EH (cell line): ENCODE measurements at regions not wholly inside any gene's neighbourhood (a gene's known extent, or its start where the extent isn't known, plus 50 kb on each side); places are given as distances from the start of the nearest gene placed in this dataset.
"Not testable (repeated sequence)": the region's sequence is repeated elsewhere in the genome, so short reads cannot be mapped to it uniquely, and the experiment has no call there.

Experiments
- DNase-seq: peaks from one replicate; pipeline ENCODE4 v3.0.0-alpha.2; 2015; ENCODE audit warnings: low read depth

DNA sequence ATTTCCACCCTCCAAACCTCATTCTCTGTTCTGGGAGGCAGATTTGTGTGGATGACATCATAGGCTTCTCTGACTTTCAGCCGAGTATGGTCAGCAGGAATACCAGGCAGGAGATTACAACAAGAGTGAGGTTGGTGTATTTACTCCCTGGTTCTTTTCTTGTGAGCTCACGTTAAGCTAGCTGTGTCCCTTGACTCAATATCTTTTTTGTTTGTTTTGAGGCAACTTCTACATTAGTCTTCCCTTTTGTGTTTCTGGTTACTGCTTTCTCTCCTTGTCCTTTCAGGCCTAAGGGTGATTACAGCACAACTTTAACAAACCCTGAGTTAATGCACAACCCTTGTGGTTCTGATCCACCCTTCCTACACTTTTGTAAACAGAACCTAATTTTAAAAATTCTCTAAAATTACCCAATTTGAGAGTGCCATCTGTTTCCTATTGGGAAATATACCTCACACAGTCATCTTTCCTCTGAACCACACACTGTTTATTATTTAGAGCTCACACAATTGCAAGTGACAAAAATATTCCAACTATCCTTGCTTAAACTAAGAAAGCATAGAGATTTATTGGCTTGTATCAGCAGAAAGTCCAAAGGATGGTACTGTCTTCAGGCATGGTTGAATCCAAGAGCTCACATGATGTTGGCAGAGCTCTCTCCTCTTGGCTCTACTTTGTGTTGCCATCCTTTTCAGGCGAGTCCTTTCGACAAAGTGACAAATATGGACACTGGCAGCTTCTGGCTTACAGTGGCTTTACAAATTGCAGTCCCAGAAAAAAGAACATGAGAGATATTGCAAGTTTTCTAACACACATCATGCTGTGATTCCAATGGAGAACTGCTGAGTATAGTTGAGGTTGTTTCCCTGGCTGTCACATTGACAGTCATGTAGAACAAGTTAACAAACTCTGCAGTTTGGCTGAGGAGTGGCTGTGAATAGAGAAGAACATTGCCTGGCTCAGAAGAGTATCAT is 150.5 kb upstream of the DDIT4L start:
- peak; percentile 59 for DNase-seq

DNA sequence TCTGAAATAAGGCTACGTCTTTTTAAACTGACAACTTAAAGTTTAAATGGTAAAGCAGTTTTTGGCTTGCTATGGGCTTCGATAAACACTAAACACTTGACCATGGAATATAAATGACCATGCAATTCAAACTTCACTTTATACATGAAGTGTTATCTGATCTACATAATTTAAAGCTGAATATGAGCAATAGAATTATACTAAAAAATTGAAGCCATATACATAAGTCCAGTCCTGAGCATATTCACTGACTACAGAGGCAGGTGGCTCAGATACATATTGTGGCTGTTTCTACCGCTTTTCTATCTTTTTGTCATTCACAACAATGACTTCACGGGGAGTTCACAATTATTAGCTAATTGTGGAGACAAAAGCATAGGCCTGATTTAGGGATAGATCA is 149.6 kb upstream of the DDIT4L start:
- no peak for DNase-seq

DNA sequence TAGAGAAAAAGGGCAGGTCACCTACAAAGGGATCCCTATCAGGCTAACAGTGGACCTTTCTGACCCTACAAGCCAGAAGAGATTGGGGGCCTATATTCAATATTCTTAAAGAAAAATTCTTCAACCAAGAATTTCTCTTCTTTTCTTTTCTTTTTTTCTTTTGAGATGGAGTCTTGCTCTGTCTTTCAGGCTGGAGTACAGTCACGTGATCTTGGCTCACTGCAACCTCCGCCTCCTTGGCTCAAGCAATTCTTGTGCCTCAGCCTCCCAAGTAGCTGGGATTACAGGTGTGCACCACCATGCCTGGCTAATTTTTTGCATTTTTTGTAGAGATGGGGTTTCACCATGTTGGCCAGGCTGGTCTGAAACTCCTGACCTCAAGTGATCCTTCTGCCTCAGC is 143.2 kb upstream of the DDIT4L start:
- DNase-seq, result not testable (repeated sequence)

- peak; percentile 10 for DNase-seq
Observed at GRCh38 chr4:100317032-100317864, 127.0 kb upstream of the DDIT4L start.

DNA sequence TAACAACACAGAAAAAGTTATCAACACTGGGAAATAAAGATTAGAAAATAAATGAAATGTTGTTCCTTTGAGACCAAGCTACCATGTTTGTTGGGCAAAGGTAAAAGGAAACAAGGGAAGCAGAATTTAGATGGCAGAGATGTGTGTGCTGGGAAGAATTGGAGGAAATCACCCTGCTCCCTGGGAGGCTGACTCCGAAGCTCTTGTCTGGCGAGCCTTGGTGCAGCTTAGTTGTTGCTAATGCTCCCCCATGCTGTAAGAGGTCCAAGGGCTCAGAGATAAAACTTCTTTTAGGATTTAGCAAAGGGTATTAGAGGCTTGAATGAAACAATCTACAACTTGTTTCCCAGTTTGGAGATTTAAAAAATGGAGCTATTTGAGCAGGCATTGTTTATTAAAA is 123.8 kb upstream of the DDIT4L start:
- DNase-seq, result no peak

GRCh38 chr4:100312615-100313350 is 122.5 kb upstream of the DDIT4L start:
- DNase-seq, result no peak

- DNase-seq, result no peak
Observed at GRCh38 chr4:100311181-100311580, 120.9 kb upstream of the DDIT4L start.

- peak; percentile 42 for DNase-seq
Observed at GRCh38 chr4:100306018-100306417, 115.8 kb upstream of the DDIT4L start.

- DNase-seq, result no peak
Observed at GRCh38 chr4:100302061-100303026, 112.1 kb upstream of the DDIT4L start.

DNA sequence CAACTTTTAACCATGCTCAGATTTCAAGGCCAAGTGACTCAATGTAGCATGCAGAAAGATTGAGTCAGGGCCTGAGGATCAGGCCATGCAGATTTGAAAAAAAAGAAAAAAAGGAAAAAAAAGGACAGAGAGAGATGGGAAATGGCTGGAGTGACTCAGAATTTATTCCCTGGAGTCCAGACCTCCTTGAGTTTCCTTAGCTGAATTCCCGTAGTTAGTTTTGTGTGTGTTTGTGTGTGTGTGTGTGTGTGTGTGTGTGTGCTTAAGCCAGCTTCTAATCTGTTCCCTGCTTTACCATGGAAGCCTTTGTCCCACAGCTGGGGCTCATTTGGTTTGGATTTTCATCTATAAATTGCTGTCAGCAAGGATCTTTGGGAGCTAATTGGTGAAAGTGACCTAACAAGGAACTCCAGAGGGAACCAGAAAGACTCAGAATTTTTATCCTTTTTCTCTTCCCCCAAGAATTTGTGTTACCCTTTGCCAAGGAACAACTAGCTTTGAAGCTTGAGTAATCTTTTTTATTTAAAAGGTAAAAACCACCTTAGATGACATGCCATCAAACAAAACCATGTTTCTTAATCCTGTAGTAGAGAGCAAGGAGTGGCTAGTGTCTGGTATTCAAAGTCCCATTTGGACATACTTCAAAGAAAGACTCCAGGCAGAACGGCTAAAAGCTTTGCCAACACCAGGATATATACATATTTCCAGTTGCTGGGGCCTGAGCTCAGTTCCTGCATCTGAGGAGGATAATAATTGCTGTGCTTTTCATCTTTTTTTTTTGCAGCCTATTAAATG is 109.0 kb upstream of the DDIT4L start:
- DNase-seq, result peak; percentile 93

DNA sequence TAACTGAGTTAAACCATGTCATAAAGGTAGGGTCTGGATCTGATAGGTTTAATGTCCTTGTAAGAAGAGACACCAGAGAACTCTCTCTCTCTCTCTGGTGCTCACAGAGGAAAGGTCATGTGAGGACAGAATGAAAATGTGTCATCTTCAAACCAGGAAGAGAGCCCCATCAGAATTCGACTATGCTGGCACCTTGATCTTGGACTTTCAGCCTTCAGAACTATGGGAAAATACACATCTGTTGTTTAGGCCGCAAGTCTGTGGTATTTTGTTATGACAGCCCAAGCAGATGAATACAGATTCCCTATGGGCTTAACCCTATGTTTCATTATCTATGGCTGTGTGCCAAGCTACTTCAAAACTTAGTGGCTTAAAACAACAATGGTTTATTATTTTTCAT is 105.5 kb upstream of the DDIT4L start:
- peak; percentile 45 for DNase-seq

- DNase-seq, result peak; percentile 31
Observed at GRCh38 chr4:100294356-100294755, 104.1 kb upstream of the DDIT4L start.

DNA sequence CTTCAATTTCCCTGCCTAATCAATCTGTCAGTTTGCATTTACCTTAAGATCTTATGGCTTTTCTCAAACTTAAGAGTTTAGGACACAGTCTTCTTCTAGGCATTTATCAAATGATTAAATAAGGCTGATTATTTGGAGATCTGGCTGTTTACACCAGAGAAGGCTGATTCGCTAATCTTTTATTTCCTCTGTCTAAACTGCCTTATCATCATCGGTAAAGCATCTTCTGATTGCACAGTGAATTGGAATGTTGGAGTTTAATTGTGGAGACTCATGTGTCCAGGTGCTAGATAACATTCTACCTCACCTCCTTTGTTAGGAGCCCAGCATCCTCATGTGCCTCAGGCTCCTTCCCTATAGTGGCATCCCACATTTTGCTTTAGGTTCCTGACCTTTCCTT is 100.3 kb upstream of the DDIT4L start:
- peak; percentile 41 for DNase-seq

DNA sequence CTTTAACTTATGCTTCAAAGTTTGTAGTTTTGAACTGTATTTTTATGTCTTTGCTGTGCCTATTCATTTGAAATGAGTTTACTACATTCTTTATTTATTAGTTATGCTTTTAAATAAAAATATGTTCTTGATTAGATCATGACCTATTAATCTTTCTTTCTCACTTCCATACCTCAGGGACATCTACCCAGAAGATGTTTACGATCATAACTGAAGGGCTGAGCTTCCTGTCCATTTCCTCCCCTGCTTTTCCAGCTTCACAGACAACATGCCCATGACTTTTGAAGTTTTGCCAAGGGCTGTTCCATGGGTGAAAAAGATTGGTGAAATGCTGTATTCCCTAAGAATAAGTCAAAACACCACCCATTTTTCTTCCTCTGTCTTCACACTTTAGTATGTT is 99.7 kb upstream of the DDIT4L start:
- peak; percentile 46 for DNase-seq

GRCh38 chr4:100289530-100289888 is 99.2 kb upstream of the DDIT4L start:
- DNase-seq, result peak; percentile 40

DNA sequence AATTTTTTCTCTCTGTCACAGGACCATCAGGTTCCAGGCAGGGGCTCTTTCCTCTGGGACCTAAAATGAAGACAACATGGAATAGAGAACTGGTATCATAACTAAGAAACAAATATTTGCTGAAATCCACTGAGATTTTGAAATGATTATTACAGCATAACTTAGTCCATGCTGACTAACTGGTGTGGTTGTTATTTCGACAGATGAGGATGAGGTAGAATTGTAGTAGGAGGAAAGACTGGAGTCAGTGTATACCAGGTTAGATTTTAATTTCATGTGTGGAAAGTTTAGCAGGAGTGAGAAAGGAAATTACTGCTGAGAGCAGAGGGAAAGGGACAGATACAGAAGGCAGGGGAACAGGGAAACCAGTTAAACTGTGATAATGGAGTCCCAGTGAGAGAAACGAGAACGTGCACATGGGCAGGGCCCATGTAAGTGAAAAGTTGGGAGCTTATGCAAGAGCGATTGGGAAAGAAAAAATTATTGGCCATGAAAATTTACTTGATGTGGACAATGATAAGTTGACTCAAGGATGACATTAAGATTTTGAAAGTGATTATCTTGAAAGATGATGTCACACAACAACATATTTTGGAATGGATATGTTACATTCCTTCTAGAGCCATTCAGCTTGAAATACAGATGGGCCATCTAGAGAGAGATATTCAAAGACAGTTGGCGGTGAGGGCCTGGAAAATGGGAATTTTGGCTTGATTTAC is 98.7 kb upstream of the DDIT4L start:
- DNase-seq, result peak; percentile 38

DNA sequence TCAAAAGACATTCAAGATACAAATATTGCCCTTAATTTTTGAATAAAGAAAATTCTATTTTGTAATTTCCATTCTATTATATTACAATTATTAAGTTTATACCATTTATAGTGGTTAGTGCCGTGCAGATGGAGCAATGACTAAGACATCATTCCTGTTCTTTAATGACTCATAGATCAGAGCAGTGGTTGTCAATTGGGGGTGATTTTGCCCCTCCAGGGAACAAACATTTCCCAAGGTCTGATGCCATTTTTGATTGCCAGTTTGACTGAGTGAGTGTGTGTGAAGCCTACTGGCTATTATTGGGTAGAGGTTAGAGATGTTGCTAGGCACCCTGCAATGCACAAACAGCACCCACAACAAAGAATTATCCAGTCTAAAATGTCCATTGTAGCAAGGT is 97.9 kb upstream of the DDIT4L start:
- DNase-seq, result peak; percentile 69

- no peak for DNase-seq
Observed at GRCh38 chr4:100287534-100287933, 97.3 kb upstream of the DDIT4L start.

DNA sequence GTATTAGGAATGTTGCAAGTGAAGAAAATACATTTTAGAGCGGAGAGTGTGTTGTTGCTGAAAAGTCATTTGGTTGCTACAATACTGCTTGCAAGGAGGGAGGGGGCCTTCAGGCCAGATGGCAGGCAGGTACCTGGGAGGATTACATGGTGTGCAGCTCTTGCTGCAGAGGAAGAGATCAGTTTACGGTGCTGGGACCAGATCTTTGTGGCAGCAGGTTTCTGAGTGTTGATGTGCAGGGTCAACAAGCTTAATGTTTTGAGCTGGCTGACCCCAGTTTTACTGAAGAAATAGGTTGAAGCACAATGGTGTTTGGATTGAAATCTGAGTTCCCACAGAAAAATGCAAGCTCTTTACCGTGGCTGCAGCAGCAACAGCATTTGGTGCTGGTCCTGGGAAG is 96.4 kb upstream of the DDIT4L start:
- no peak for DNase-seq

- no peak for DNase-seq
Observed at GRCh38 chr4:100285121-100285520, 94.9 kb upstream of the DDIT4L start.
